ENCODE measurements at regions not wholly inside any gene's neighbourhood (a gene's known extent, or its start where the extent isn't known, plus 50 kb on each side); places are given as distances from the start of the nearest gene placed in this dataset.

GRCh38 chr5:135085133-135085935 lies 51.3 kb upstream of the PITX1 start:
- Histone ChIP-seq H3K9me3 (ENCODE audit: severe bottlenecking) (peaks cover 8% of the 10 kb centered on the region), H3K27me3 (ENCODE audit: insufficient read depth, poor library complexity, severe bottlenecking) (no peaks in the 10 kb centered on the region), H3K27ac (ENCODE audit: poor library complexity, severe bottlenecking) (peak overlapping the region; percentile 45), H3K4me1 (ENCODE audit: insufficient read depth, poor library complexity, severe bottlenecking) (peaks cover 16% of the 10 kb centered on the region), H3K36me3 (ENCODE audit: low read depth) (no peaks in the 10 kb centered on the region), H3K4me3 (ENCODE audit: severe bottlenecking) (no peak overlapping the region)
- DNase-seq (ENCODE audit: low spot score) (no peak), ATAC-seq (ENCODE audit: low read depth) (peak; percentile 97)
- TF ChIP-seq, protein P1, sequence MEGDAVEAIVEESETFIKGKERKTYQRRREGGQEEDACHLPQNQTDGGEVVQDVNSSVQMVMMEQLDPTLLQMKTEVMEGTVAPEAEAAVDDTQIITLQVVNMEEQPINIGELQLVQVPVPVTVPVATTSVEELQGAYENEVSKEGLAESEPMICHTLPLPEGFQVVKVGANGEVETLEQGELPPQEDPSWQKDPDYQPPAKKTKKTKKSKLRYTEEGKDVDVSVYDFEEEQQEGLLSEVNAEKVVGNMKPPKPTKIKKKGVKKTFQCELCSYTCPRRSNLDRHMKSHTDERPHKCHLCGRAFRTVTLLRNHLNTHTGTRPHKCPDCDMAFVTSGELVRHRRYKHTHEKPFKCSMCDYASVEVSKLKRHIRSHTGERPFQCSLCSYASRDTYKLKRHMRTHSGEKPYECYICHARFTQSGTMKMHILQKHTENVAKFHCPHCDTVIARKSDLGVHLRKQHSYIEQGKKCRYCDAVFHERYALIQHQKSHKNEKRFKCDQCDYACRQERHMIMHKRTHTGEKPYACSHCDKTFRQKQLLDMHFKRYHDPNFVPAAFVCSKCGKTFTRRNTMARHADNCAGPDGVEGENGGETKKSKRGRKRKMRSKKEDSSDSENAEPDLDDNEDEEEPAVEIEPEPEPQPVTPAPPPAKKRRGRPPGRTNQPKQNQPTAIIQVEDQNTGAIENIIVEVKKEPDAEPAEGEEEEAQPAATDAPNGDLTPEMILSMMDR (IDR thresholded peaks at IDR 0.05; ENCODE audit: poor library complexity, severe bottlenecking), result no peak

Data from RWPE2 (cell line).